HG03354 (cell line): ENCODE measurements at regions not wholly inside any gene's neighbourhood (a gene's known extent, or its start where the extent isn't known, plus 50 kb on each side); places are given as distances from the start of the nearest gene placed in this dataset.

Experiments
- ATAC-seq: cut with Tn5 transposase; IDR thresholded peaks from one replicate; pipeline ENCODE4 v1.9.1; 2021; ENCODE audit warnings: mild to moderate bottlenecking; ENCODE audit not compliant: unreplicated experiment, poor library complexity, severe bottlenecking

DNA sequence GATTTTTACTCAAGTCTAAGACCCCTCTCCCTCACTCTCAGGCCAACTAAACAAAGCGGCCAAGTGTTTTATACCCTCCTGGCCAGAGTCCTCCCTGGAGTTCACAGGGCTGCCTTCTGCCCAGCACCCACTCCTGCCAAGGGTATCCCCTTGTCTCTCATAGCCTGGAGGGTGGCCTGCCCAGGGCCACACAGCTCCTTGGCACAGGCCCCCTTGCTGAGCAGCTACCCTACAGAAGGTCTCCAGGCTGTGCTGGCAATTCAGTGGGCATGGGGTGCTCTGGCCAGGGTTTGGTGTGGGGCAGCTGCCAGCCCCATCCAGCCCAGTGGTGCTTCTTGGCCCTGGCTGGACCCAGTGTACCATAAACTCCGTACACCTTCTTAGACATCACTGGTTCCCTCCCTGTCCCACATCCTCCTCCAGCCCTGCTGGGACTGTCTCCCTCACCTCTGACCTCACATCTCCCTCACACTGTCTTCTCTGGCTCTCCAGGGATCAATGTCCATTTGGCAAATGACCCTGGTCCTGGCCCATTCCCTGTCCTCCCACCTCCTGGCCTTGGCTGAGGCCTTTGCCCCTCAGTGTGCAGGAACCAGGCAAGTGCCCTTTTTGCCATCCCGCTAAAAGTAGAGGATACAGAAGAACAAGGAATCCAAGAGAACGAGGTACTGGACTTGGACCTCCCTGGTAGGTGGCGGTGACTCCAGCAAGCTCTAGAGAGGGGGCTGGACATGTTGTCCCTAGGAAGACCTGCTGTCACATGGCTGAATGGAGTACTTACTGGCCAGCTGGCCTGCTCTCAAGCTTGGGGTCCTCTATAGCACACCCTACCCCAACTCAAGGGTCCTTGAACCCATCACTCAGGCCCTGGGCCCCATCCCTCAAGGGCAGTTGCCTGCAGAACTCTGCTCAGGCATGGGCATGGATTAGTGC, 50.0 kb upstream of the TRPM1 start:
- ATAC-seq, result no peak

DNA sequence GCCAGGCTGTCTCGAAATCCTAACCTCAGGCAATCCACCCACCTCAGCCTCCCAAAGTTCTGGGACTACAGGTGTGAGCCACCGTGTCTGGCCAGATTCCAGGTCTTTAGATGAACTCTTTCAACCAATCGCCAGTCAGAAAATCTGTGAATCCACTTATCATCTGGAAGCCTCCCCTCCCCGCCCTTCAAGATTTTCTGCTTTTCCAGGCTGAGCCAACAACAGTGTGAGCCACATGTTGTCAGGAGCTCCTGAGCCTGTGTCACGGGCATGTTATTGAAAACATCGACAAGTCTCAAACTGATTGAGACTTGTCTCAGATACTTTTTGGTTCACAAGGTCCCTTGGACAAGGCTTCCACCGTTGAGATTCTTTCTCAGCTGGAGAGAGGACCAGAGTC, 52.0 kb upstream of the TRPM1 start:
- no peak for ATAC-seq

DNA sequence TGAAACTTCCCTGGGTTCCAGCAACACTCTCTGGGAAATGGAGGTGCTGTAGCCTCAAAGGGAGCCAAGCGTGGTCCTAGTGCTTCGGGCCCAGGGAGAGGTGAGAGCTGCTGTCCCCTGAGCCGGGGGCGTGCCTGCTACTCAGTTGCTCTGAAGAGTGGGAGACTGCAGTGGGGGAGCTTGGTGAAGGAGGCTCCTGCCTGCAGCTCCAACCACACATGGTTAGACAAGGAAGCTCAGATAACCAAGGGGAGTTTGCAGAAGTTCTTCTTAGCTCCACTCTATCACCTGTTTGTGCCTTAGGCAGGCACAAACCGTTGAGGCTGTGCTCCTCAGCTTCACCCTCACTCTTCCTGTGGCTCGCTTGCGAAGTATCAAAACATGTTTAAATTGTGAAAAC, 53.6 kb upstream of the TRPM1 start:
- no peak for ATAC-seq

DNA sequence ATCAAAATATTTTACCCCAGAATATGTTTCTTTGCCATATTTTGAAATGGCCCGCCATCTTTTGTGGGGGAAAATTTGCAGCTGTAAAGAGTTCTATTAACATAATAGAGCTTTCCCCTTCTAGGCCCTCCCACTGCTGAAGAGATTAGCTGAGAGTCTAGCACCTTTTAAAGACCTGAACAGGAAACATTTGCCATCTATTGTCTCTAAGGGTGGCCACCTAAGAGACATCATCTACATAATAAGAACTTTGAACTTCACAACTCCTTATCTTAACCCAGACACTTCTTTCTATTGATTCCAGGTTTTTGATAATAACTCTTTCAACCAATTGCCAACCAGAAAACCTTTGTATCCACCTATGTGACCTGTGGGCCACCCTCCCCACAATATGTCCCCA, 54.7 kb upstream of the TRPM1 start:
- ATAC-seq, result no peak

DNA sequence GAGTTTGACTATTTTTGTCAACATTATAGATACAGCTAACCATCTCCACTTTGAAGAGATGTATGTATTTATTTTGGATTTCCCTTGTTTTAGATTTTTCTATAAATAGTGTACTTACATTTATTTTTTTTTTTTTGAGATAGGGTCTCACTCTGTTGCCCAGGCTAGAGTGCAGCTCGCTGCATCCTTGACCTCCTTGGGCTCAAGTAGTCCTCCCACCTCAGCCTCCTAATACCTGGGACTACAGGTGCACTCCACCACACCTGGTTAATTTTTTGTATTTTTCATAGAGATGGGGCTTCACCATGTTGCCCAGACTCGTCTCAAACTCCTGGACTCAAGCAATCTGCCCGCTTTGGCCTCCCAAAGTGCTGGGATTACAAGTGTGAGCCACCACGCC, 55.3 kb upstream of the TRPM1 start:
- no peak for ATAC-seq

DNA sequence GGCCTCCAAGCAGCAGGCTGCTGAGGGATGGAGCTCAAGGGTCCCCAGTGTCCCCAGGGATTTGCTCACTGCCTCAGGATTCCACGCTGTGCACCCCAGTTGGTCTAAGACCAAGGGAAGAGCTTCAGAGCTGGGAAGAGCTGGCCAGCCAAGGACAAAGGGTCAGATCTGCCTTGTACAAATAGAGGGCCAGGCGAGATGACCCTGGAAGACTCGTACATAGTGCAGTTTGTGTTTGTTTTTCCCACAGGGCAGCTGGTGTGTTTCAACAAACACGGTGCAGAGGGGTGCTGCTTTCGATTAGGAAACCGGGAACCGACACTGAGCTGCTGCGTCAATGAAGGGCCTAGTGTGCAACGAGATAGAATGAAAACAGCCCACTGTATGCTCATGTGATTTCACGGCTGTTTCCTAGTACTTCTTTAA, 56.1 kb upstream of the TRPM1 start:
- ATAC-seq, result no peak

DNA sequence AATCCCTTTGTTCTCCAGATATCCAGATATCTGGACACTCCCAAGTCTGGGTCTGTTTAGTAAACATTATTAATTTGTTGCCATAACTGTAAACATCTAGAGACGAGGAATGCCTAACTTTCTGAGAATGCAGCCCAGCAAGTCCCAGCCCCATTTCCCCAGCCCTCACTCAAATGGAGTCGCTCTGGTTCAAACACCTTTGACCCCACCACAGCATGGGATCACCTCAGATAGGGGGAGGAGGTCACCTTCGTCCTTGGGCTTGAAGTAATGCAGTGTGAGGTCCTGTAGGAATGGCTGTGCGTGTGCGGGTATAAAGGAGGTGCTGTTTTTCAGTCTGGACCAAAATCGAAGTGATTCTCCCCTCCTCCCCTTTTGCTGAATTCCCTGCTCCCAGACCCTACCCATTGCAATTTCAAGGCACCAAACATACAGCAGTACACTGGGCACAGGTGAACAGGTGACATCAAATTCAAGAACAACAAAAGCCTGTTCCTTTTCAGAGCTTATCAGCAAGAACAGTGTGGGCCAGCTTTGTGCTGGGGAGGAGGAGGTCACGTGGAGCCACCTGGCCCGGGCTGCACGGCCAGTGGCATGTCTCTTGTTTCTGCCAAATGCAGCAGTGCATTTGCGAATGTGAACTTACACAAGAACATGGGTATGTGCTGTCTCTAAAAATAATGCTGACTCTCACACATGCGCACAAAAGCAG, 57.5 kb upstream of the TRPM1 start:
- no peak for ATAC-seq

DNA sequence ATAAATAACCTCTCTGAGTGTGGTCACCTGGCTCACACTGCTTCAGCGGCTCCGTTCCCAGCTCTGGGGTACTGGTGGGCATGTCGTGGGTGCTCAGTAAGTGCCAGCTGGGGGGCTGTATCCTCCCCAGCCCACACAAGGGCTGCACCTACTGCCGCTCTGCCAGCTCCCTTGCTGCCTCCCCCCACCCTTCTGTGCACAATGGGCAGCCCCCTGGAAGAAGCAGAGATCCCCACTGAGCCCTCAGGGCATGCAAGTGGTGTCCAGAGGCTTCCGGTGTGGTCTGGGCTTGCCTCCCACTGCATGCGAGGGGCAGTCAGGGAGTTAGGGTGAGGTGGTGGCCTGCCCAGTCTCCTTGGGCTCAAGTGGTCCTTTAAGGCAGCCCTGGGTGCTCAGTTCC, 58.3 kb upstream of the TRPM1 start:
- no peak for ATAC-seq

DNA sequence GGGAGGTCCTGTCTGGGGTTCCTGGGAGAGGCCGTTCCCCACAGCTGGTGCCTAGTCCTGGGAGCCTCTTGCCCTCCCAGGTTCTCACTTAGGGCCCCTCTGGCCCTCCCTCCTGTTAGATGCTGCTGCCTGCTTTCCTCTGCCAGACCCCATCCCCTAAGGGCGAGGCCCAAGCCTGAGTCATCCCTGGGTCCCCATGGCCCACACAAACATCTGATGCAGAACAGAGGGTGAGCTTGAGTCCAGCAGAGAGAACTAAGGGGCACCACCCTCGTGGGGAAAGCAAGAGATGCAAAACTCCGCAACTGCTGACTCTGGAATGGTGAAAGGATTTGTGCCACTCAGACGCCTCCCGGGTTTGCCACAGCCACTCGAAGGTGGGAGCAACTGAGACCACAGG, 58.8 kb upstream of the TRPM1 start:
- no peak for ATAC-seq

DNA sequence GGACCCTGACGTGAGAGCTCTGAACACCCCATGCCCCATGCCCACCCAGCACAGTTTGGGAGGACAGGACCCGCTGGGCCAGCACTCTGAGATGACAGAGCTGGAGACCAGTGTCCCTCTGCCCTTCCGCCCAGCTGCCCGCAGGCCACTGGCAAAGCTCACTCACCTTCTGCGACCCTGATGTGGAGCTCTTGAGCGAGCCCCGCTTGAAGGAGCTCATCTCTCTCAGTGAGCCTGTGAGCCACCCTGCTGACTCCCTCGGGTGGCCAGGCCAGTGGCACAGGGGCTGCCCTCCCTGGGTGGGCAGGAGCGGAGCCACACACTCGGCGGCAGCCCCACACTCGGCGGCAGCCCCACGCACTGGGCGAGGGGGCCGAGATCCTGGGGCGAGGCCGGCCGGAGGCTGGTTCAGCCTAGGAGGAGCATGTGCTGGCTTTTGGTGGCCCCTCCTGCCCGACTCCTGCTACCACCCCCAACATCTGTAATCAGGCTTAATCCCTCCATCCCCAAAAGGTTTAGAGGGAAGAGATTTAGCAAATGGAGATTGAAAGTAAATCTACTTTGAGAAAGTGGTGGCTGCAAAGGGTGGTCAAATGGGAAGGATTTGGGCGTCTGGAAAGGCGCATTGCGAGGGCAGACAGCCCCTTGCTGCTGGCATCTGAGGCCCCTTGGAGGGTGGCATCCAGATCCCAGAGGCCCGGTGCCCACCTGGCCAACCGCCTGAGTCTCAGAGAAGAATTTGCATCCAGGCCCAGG, 59.4 kb upstream of the TRPM1 start:
- no peak for ATAC-seq

DNA sequence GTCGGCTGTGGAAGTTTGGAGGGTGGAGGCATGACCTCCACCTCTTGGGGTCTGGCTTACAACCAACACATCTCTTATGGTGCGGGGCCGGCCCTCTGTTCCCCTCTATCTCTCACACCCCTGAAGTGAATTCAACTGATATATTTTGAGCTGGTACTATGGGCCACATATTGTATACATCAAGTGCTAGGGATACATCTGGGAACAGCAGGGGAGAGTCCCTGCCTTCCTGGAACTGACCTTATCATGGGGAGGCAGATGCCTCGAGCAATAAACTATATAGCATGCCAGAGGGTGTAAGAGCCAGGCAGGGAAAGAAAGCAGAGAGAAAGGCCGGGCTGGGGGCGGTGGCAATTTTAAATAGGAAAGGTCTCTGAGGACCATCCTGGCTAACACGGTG, 60.4 kb upstream of the TRPM1 start:
- no peak for ATAC-seq

DNA sequence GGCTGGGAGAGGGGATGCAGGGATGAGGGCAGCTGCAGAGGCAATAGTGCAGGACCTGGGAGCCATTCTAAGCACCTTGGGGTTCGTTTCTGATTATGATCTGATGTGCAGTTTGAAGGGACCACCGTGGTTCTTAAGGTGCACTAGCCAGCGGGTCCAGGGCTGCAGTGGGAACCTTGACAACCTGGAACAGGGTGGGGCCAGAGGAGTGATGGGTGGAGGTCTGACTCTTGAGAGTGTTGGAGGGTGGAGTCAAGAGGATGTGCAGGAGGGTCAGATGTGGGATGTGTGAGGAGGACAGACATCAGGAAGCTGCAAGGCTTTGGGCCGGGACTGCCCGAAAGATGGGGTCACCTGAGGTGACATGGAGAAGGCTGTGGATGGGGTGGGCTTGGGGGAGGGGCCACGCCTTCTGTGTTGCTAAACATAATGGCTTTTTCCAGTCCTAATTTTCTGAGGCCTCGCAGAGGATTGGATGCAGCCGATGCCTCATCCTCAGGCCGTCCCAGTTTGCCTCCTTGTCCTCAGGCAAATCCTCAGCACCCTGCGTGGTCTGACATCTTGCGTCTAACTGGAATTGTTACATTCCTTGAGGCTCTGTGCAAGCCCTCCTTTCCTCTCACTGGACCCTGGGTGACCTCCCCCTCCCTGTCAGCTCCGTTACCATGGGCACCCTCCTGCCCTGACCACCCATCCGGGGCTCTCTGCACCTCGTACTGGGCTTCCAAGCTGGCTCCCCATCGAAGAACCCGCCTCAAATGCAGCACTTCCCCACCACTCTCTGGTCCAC, 61.4 kb upstream of the TRPM1 start:
- ATAC-seq, result no peak

DNA sequence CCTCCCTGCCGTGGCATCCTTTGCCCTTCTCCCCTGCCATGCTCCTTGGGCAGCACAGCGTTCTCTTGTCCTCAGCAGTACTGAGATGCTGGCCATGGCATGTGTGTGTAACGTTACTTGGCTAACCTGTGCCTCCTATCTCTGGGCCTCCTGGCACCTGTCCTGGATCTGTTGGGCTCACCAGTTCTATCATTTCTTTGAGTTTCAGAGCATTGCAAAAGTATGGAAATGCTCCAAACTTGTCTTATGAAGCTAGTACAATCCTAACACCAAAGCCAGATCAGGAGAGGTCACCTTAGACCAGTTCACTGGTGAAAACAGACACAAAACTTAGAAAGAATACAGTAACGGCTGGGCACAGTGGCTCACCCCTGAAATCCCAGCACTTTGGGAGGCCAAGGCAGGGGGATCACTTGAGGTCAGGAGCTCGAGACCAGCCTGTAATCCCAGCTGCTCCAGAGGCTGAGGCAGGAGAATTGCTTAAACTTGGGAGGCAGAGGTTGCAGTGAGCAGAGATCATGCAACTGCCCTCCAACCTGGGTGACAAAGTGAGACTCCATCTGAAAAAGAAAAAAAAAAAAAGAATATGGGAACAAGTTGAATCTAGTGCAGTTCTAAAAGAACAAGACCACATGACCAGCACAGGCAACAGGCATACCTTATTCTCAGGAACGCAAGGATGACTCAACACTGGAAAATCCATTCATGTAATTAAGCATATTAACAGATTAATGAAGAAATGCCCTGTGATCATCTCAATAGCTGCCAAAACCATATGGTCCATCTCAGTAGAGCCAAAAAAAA, 62.4 kb upstream of the TRPM1 start:
- ATAC-seq, result no peak

DNA sequence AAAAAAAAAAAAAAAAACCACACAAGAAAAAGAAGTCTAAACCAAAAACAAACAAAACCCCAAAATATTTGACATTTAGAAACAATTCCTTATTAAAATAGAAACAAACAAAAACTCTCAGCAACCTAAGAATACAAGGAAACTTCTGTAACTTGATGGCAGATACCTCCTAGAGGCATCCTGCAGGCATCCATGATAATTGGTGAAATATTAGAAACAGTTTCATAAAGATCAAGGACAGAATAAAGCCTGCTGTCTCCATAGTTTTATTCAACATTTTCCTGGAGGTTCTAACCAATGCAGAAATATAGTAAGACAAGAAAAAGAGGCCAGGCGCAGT, 63.0 kb upstream of the TRPM1 start:
- no peak for ATAC-seq

DNA sequence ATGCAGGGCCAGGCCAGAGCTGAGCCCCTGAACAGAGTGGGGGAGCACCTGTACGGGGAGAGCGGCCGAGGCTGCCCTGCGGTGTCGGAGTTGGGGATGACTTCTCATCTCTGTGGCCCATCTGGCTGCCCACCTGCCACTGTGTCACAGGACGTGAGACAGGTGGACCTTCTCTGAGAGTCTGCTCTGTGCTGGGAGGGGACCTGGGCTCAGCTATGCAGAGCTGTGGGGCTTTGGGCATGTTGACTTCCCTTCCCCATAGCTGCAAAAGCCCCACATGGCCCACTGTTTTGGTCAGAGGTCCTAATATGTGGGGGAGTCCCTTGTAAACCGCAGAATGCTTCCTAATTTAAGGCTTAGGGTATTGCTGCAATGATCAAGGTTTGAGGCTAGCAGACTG, 68.0 kb upstream of the TRPM1 start:
- ATAC-seq, result no peak

DNA sequence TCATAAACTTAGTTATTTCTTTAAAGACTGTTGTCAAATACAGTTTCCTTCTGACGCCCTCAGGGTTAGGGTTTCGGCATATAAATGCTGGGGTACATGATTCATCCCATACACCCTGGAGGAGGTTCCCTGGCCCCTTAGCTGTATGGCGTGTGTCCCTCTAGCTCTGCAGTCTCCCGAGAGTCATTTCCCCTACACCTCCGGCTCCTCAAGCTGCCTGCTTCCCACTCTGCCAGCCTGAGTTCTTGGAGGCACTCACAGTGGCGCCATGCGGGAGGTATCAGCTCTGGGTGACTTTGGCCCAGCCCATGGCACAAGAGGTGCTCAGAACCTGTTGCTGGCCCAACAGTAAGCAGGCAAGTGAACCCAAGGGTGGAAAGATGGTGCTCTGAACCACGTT, 70.2 kb upstream of the TRPM1 start:
- ATAC-seq, result no peak

DNA sequence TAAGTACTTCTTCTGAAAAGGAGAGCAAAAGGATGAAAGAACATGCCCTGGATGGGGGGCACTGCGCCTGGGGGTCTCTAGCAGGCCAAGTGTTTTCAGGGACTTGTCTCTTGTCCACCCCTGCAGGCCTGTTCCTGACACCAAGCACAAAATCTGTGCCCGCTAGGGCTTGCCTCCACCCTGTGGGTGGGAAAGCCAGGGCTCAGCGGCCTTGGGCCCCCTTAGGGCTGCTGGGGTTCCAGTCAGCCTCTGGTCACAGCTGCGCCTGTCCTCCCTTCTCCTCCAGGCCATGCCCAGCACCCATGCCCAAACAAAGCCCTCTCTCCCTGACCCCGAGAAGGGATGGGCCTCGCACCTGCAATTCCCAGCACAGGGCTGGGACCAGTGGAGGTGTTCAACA, 71.1 kb upstream of the TRPM1 start:
- ATAC-seq, result no peak

DNA sequence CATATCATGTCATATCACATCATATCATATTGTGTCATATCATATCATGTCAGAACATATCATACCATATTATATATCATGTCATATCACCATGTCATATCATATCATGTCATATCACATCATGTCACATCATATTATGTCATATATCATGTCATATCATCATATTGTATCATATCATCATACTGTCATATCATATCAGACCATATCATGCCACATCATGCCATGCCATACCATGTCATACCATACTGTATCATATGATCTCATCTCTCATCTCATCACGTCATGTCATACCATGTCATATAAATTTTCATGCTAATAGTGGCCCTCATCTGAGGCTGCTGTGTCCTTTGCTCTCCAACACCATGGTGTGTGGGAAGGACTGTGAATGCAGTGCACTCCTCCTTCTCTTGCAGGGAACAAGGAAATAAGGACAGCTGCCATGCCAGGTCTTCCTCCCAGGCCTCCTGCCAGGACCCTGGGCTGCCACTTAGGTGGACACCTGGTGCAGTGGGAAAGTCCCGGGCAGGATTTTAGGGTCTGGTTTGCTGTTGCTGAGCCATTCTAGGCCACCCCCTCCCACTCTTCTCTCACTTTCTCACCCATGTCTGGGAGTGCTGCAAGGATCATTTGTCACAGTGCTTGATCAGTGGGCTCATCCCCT, 72.4 kb upstream of the TRPM1 start:
- no peak for ATAC-seq

DNA sequence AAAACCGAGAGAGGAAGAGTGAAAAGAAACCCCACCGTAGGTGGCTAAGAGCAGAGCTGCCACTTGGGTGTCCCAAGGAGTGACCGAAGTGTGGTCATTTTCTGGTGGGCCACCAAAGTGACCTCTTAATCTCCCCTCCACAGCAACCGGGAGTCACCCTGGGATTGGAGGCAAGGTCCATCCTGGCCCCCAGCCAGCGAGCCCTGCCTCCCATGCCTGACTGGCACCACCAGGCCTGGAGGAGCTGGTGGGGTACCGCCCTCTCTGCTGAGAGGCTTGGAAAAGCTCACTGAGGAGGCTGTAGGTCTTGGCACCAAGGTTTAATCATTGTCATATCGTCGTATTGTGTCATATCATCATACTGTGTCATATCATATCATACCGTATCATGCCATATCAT, 74.0 kb upstream of the TRPM1 start:
- no peak for ATAC-seq
